SU-DHL-6 (cell line): ENCODE measurements at regions not wholly inside any gene's neighbourhood (a gene's known extent, or its start where the extent isn't known, plus 50 kb on each side); places are given as distances from the start of the nearest gene placed in this dataset.

ENCODE experiments used
- H2AFZ ChIP-seq: fragments of 200-600 bp; sonication (generic); 2 replicates; pipeline ENCODE4 v1.6.1; 2014; ENCODE audit warnings: low read depth, mild to moderate bottlenecking, moderate library complexity, mixed read lengths, antibody characterized with exemption, low read length; ENCODE audit not compliant: severe bottlenecking
- H3F3A ChIP-seq: fragments of 200-600 bp; shearing (Covaris generic); 2 replicates; pipeline ENCODE4 v1.6.0; 2016; ENCODE audit warnings: antibody characterized with exemption, mild to moderate bottlenecking; ENCODE audit not compliant: insufficient read depth
- H3K27ac ChIP-seq: fragments of 200-600 bp; sonication (generic); 2 replicates; pipeline ENCODE4 v1.5.1; 2016; ENCODE audit warnings: low read depth, mild to moderate bottlenecking, low read length, moderate library complexity, mixed read lengths
- H3K27me3 ChIP-seq: fragments of 200-600 bp; sonication (generic), shearing (Covaris generic); 2 replicates; pipeline ENCODE4 v1.6.0; 2014; ENCODE audit warnings: mild to moderate bottlenecking, low read length
- H3K36me3 ChIP-seq: fragments of 200-600 bp; sonication (generic); 2 replicates; pipeline ENCODE4 v1.6.1; 2014; ENCODE audit warnings: mild to moderate bottlenecking, low read length, mixed read lengths
- H3K4me2 ChIP-seq: fragments of 300-600, 200-600 bp; shearing (Covaris generic), sonication (generic); 2 replicates; pipeline ENCODE4 v1.6.0; 2014; ENCODE audit warnings: low read length, low read depth, mild to moderate bottlenecking; ENCODE audit not compliant: poor library complexity, severe bottlenecking
- H3K4me3 ChIP-seq: fragments of 200-600 bp; sonication (generic); 2 replicates; pipeline ENCODE4 v1.5.1; 2014; ENCODE audit warnings: antibody characterized with exemption, low read length, mild to moderate bottlenecking, mixed read lengths; ENCODE audit not compliant: insufficient read depth, poor library complexity, severe bottlenecking
- H3K79me2 ChIP-seq: fragments of 200-600 bp; sonication (generic); 2 replicates; pipeline ENCODE4 v1.6.1; 2014; ENCODE audit warnings: mild to moderate bottlenecking, low read length, moderate library complexity; ENCODE audit not compliant: insufficient read depth
- H3K9ac ChIP-seq: fragments of 200-600 bp; sonication (generic); 2 replicates; pipeline ENCODE4 v1.7.0; 2014; ENCODE audit warnings: mild to moderate bottlenecking, low read length
- H3K9me2 ChIP-seq: fragments of 200-600 bp; sonication (generic); replicated peaks from 2 replicates; pipeline ENCODE4 v1.6.1; 2014; ENCODE audit warnings: low read length; ENCODE audit not compliant: insufficient read depth
- H3K9me3 ChIP-seq: fragments of 200-600 bp; sonication (generic); 2 replicates; pipeline ENCODE4 v1.6.1; 2014; ENCODE audit warnings: low read length, mixed read lengths; ENCODE audit not compliant: insufficient read depth
- H4K20me1 ChIP-seq: fragments of 200-600 bp; sonication (generic); 2 replicates; pipeline ENCODE4 v1.6.1; 2014; ENCODE audit warnings: low read depth, mild to moderate bottlenecking, antibody characterized with exemption, low read length, moderate library complexity, mixed read lengths
- CTCF ChIP-seq: fragments of 200-600 bp; sonication (generic); IDR thresholded peaks from one replicate; pipeline ENCODE4 v1.5.1; 2017; ENCODE audit warnings: antibody characterized with exemption, mild to moderate bottlenecking, low read length, moderate library complexity; ENCODE audit not compliant: insufficient read depth, poor library complexity, severe bottlenecking
- EZH2phosphoT487 ChIP-seq: fragments of 200-600 bp; sonication (generic), shearing (Covaris generic); conservative IDR thresholded peaks from 2 replicates; pipeline ENCODE4 v1.6.1; 2018; ENCODE audit warnings: mild to moderate bottlenecking, antibody characterized with exemption, low read length, moderate library complexity, mixed read lengths

- H3F3A ChIP-seq = no peaks in the 10 kb centered on the region
- no peaks in the 10 kb centered on the region for H3K9me2 ChIP-seq
- H3K79me2 ChIP-seq = no peaks in the 10 kb centered on the region
- H2AFZ ChIP-seq = no peak overlapping the region
- H4K20me1 ChIP-seq = no peaks in the 10 kb centered on the region
- no peak overlapping the region for H3K4me3 ChIP-seq
- H3K9ac ChIP-seq = no peak overlapping the region
- no peaks in the 10 kb centered on the region for H3K9me3 ChIP-seq
- H3K4me2 ChIP-seq = no peak overlapping the region
- no peaks in the 10 kb centered on the region for H3K27me3 ChIP-seq
- no peak overlapping the region for H3K27ac ChIP-seq
- TF ChIP-seq EZH2phosphoT487 (no peak), CTCF (no peak)
- H3K36me3 ChIP-seq = no peaks in the 10 kb centered on the region
Measured at GRCh38 chr7:155215576-155216325, 81.9 kb upstream of the INSIG1 start.

DNA sequence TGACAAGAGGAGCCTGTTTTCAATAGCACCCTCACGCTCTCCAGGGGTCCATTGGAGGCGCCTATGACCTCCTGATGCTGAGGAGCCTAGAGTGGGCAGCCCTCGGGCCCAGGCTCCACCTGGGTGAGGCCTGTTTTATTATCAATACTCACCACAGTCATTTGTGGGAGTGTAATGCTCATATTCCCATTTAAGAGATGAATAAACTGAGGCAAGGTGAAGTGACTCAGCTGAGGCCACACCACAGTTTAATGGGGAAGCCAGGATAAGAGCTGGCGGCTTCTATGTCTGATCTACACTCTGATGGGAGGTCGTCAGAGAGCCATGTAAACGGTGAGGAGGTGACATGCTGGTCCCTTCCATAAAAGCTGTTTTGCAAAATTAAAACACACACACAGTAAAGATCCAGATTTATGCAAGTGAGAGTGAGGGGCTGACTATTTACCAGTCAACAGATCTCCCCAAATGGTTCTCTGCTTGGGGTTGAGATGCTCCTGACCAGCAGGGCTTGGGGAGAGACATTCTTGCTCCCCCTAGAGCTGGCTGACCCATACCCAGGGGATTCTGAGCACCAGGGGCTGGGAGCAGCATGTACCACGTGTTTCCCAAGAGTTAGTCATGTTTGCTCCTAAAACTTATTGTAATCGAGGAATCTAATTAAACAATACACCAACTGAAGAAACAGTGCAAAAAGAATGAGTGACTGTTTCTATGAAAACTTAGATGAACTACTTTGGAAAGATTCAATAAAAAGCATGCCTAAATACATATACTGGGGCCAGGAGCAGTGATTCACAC, 81.0 kb upstream of the INSIG1 start:
- H3K27ac ChIP-seq = no peak overlapping the region

GRCh38 chr7:155217634-155218033, 80.0 kb upstream of the INSIG1 start:
- TF ChIP-seq CTCF = no peak
- no peak for TF ChIP-seq EZH2phosphoT487
- no peak overlapping the region for H3K27ac ChIP-seq
- no peaks in the 10 kb centered on the region for H3K79me2 ChIP-seq
- no peak overlapping the region for H3K9ac ChIP-seq
- no peak overlapping the region for H3K4me3 ChIP-seq
- no peaks in the 10 kb centered on the region for H3K27me3 ChIP-seq
- no peak overlapping the region for H3K4me2 ChIP-seq
- no peaks in the 10 kb centered on the region for H3K36me3 ChIP-seq
- H3K9me3 ChIP-seq = no peaks in the 10 kb centered on the region
- H3K9me2 ChIP-seq = no peaks in the 10 kb centered on the region
- no peaks in the 10 kb centered on the region for H3F3A ChIP-seq
- no peak overlapping the region for H2AFZ ChIP-seq
- H4K20me1 ChIP-seq = no peaks in the 10 kb centered on the region

More for the DNA sequence above, 81.0 kb upstream of the INSIG1 start:
- H3K36me3 ChIP-seq = no peaks in the 10 kb centered on the region
- no peak overlapping the region for H3K4me2 ChIP-seq
- no peaks in the 10 kb centered on the region for H3K9me2 ChIP-seq
- H4K20me1 ChIP-seq = no peaks in the 10 kb centered on the region
- no peaks in the 10 kb centered on the region for H3K9me3 ChIP-seq
- no peaks in the 10 kb centered on the region for H3F3A ChIP-seq
- TF ChIP-seq EZH2phosphoT487 (no peak), CTCF (no peak)
- no peak overlapping the region for H2AFZ ChIP-seq
- no peak overlapping the region for H3K4me3 ChIP-seq
- H3K79me2 ChIP-seq = no peaks in the 10 kb centered on the region
- H3K9ac ChIP-seq = no peak overlapping the region
- no peaks in the 10 kb centered on the region for H3K27me3 ChIP-seq
